ENCODE measurements at regions not wholly inside any gene's neighbourhood (a gene's known extent, or its start where the extent isn't known, plus 50 kb on each side); places are given as distances from the start of the nearest gene placed in this dataset.

DNA sequence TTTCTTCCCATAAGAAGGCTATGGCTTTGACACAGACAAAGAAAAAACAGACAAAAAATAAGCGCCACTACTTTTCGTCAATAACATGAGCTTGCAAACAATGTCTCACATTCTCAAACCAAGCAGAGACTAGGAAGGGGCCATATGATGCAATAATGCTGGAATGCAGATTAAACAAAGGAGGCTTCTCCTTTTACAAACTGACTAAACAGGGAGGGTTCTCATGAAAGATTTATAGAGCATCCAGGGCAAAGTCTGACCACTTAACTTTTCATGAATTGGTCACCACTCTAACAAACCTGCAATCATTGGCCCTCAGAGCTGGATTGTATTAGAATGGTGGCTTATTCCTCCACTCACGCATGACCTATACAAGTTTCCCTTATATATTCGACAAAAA is 663.3 kb upstream of the CHAC2 start:
- TF ChIP-seq, protein P1, sequence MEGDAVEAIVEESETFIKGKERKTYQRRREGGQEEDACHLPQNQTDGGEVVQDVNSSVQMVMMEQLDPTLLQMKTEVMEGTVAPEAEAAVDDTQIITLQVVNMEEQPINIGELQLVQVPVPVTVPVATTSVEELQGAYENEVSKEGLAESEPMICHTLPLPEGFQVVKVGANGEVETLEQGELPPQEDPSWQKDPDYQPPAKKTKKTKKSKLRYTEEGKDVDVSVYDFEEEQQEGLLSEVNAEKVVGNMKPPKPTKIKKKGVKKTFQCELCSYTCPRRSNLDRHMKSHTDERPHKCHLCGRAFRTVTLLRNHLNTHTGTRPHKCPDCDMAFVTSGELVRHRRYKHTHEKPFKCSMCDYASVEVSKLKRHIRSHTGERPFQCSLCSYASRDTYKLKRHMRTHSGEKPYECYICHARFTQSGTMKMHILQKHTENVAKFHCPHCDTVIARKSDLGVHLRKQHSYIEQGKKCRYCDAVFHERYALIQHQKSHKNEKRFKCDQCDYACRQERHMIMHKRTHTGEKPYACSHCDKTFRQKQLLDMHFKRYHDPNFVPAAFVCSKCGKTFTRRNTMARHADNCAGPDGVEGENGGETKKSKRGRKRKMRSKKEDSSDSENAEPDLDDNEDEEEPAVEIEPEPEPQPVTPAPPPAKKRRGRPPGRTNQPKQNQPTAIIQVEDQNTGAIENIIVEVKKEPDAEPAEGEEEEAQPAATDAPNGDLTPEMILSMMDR (IDR thresholded peaks at IDR 0.05): no peak
- TF ChIP-seq POLR2A (IDR thresholded peaks at IDR 0.05): no peak
